DOHH2 (cell line): ENCODE measurements at regions not wholly inside any gene's neighbourhood (a gene's known extent, or its start where the extent isn't known, plus 50 kb on each side); places are given as distances from the start of the nearest gene placed in this dataset.

Source experiments
- CTCF ChIP-seq: fragments of 200-600 bp; sonication (generic); IDR thresholded peaks from one replicate; pipeline ENCODE4 v1.5.1; 2014; ENCODE audit warnings: antibody characterized with exemption, mild to moderate bottlenecking, low read depth, low read length; ENCODE audit not compliant: poor library complexity, severe bottlenecking
- EZH2phosphoT487 ChIP-seq: fragments of 200-600 bp; sonication (generic); IDR thresholded peaks from 2 replicates; pipeline ENCODE4 v1.6.1; 2017; ENCODE audit warnings: borderline replicate concordance, mild to moderate bottlenecking, antibody characterized with exemption, low read length, moderate library complexity, mixed read lengths

GRCh38 chr5:97412959-97413358, 229.9 kb upstream of the RIOK2 start:
- TF ChIP-seq CTCF (no peak), EZH2phosphoT487 (no peak)
